Ovary (tissue), 7 donors: ENCODE measurements at regions not wholly inside any gene's neighbourhood (a gene's known extent, or its start where the extent isn't known, plus 50 kb on each side); places are given as distances from the start of the nearest gene placed in this dataset.

Experiments used
- DNase-seq, 5 donors: peaks; one replicate each; pipeline ENCODE4 v3.0.0-alpha.2; 2019 to 2020
- H3K27ac ChIP-seq, 2 donors: fragments of 200-600 bp; one replicate each; pipeline versions ENCODE4 v1.5.1 to v1.8.0; 2019 to 2022
- H3K27me3 ChIP-seq: fragments of 200-600 bp; one replicate; pipeline ENCODE4 v1.8.0; 2022
- H3K36me3 ChIP-seq: fragments of 200-600 bp; sonication (generic); one replicate; pipeline ENCODE4 v1.5.1; 2019
- H3K4me1 ChIP-seq: one replicate; pipeline ENCODE4 v1.8.1; 2013; ENCODE audit warnings: mild to moderate bottlenecking, moderate library complexity; ENCODE audit not compliant: insufficient read depth
- H3K4me3 ChIP-seq: fragments of 200-600 bp; sonication (generic); one replicate; pipeline ENCODE4 v1.5.1; 2017
- H3K9me3 ChIP-seq, 2 donors: fragments of 200-600 bp in 1 of 2; sonication (generic) in 1 of 2; one replicate each; pipeline versions ENCODE4 v1.5.1 to v1.8.1; 2013 to 2019; ENCODE audit warnings: mild to moderate bottlenecking in 1 of 2, moderate library complexity in 1 of 2
- EP300 ChIP-seq: sonication (generic); formaldehyde crosslinking; IDR thresholded peaks from one replicate; pipeline ENCODE4 v1.6.1; 2017; ENCODE audit warnings: antibody characterized with exemption
- POLR2A ChIP-seq: fragments of 450-650 bp; IDR thresholded peaks from one replicate; pipeline ENCODE4 v1.6.1; 2017; ENCODE audit warnings: antibody characterized with exemption, mild to moderate bottlenecking, moderate library complexity
- whole genome bisulfite sequencing, 3 donors: extraction: QIAGEN DNeasy Blood & Tissue Kit in 1 of 3; methylation state at CpG; one replicate each; pipeline versions ENCODE4 v1.1.5 to v1.1.7; 2013 to 2017; 5-methylcytosine and 5-hydroxymethylcytosine counted together
- intact Hi-C, 4 donors: fragments of 100-400 bp; cut with DNase I; formaldehyde crosslinking; loops; one replicate each; pipeline versions ENCODE4 v1.11.0 to v1.15.1; 2022 to 2023
- TF ChIP-seq, protein P1 (sequence below), 3 donors: fragments of 450-650 bp in 2 of 3; fragments of 200-600 bp in 1 of 3; IDR thresholded peaks; one replicate each; pipeline versions ENCODE4 v1.5.1 to v1.8.0; 2016 to 2022; ENCODE audit warnings: antibody characterized with exemption in 3 of 3, mild to moderate bottlenecking in 1 of 3
- donor health status: DM: no; HTN: no; CAD: no; lungs with moderate emphysema.
- donor health status: DM: no; HTN: no; CAD: no.
- donor health status: Bipolar disorder and iron deficiency.
- donor health status: DM: no; HTN: no; CAD: no.
- donor health status: DM: yes; HTN: yes; CAD: no.

DNA sequence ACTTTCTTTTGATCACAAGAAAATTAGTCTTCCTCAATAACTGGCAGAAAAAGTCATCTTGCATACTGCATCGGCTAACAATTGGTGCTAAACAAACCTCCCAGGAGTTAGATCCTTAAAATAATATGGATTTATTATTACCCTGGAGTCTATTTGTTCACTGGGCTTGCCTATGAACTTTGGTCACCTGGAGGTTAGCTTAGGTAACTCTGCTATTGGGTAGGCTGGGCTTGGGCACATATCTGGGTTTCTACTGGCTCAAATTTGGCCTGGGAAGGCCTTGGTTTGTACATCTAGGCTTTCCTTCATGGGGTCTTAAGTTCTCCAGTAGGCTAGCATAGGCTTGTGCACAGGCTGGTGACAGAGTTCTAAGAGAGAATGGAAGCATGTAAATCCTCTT, 279.9 kb downstream of the RASEF start:
- H3K36me3 ChIP-seq: no peaks in the 10 kb centered on the region
- H3K4me3 ChIP-seq: no peak overlapping the region
- WGBS, 3 donors: 88 to 99% (median 90%) methylated on average over 1 of the region's 1 CpG
- H3K9me3 ChIP-seq: no peaks in the 10 kb centered on the region
- H3K27ac ChIP-seq: no peak overlapping the region
- TF ChIP-seq, protein P1, sequence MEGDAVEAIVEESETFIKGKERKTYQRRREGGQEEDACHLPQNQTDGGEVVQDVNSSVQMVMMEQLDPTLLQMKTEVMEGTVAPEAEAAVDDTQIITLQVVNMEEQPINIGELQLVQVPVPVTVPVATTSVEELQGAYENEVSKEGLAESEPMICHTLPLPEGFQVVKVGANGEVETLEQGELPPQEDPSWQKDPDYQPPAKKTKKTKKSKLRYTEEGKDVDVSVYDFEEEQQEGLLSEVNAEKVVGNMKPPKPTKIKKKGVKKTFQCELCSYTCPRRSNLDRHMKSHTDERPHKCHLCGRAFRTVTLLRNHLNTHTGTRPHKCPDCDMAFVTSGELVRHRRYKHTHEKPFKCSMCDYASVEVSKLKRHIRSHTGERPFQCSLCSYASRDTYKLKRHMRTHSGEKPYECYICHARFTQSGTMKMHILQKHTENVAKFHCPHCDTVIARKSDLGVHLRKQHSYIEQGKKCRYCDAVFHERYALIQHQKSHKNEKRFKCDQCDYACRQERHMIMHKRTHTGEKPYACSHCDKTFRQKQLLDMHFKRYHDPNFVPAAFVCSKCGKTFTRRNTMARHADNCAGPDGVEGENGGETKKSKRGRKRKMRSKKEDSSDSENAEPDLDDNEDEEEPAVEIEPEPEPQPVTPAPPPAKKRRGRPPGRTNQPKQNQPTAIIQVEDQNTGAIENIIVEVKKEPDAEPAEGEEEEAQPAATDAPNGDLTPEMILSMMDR (IDR thresholded peaks at IDR 0.05): no peak
- no peak for TF ChIP-seq EP300
- TF ChIP-seq POLR2A: no peak
- H3K27me3 ChIP-seq: no peaks in the 10 kb centered on the region
- intact Hi-C loops: no loop called here
- H3K4me1 ChIP-seq: no peaks in the 10 kb centered on the region
- DNase-seq: no peak

DNA sequence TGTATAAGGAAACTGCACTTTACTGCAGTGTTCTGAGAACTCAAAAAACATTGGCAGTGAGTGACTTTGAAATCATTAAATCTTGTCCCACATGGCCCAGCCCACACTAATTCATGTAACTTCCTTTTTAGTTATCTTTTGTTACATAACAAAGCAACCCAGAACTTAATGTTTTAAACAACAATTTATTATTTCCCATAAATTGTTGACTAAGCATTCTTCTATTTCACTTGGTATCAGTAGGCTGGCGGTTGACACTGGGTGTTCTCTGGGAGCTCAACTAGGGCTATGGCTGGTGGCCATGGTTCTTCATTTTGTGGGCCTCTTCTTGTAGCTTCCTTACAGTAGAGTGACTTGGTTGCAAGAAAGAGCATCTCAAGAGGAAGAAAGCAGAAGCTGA, 278.4 kb downstream of the RASEF start:
- intact Hi-C loops: no loop called here
- no peaks in the 10 kb centered on the region for H3K36me3 ChIP-seq
- 89 to 90% (median 90%) methylated on average over 1 of the region's 1 CpG for WGBS, 3 donors

DNA sequence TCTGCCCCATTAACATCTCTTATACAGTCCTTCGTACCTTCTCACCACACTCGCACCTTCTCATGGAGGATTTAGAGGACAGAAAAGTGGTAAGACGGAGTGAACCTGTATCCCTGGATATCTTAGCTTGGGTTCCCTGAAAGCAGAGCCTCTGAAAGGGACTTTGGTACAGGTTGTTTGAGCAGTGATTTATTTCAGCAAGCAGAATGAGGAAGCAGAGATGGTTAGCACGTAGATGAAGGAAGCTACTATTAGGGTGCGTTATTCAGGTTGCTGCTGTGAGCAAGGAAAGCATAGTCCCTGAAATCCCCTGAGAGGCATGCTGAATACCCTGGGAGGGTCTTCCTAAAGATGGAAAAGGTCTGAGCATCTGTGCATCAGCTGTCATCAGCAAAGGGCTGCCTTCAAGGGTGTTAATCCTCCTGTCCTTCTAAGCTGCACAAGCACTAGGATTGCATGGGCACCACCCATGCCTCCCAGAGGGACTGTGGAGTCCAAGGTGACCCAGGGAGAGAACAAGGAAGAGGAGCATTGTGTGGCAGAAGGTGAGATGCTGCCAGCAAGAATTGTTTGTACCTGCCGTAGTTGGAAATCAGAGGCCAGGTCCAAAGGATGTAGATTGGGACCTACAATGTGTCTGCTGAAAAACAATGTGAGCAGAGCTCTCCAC, 273.7 kb downstream of the RASEF start:
- intact Hi-C loops: no loop called here
- Histone ChIP-seq H3K27me3 (no peaks in the 10 kb centered on the region), H3K4me1 (no peaks in the 10 kb centered on the region), H3K27ac (no peak overlapping the region), H3K4me3 (no peak overlapping the region), H3K36me3 (no peaks in the 10 kb centered on the region), H3K9me3 (no peaks in the 10 kb centered on the region)
- TF ChIP-seq, protein P1 (IDR thresholded peaks at IDR 0.05): no peak
- whole genome bisulfite sequencing, 3 donors: 92 to 95% (median 93%) methylated on average over 6 of the region's 6 CpGs
- no peak for DNase-seq

More for the DNA sequence above, 278.4 kb downstream of the RASEF start:
- Histone ChIP-seq H3K27me3 (no peaks in the 10 kb centered on the region), H3K27ac (no peak overlapping the region), H3K4me3 (no peak overlapping the region), H3K9me3 (no peaks in the 10 kb centered on the region), H3K4me1 (no peaks in the 10 kb centered on the region)
- TF ChIP-seq, protein P1 (IDR thresholded peaks at IDR 0.05): no peak
- TF ChIP-seq POLR2A (no peak), EP300 (no peak)
- DNase-seq: no peak

DNA sequence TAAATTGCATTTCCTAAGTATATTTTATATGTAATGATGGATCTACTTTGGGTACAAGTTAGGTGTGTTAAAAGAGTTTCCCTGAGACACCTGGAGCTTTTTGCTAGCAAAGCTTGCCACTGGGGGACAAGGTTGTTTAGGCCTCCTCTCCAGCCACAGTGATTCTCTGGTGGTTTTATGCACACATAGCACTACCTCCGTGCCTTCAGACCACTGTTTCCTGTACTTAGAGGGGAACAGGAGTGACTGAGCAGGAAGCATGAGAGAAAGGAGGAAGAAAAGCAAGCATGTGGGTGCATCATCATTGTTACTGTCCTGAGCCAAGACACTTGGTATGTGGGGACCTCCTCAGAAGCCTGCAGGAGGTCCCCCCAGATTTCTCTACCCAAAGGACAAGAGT, 272.1 kb downstream of the RASEF start:
- Histone ChIP-seq H3K4me3 (no peak overlapping the region), H3K27ac (no peak overlapping the region), H3K36me3 (no peaks in the 10 kb centered on the region), H3K9me3 (no peaks in the 10 kb centered on the region), H3K4me1 (no peaks in the 10 kb centered on the region), H3K27me3 (no peaks in the 10 kb centered on the region)
- TF ChIP-seq, protein P1 (IDR thresholded peaks at IDR 0.05): no peak
- TF ChIP-seq EP300 (no peak), POLR2A (no peak)
- intact Hi-C loops: no loop called here
- 63 to 70% (median 68%) methylated on average over 1 of the region's 1 CpG for WGBS, 3 donors
- no peak for DNase-seq
